Keratinocyte (primary cell): ENCODE measurements at regions not wholly inside any gene's neighbourhood (a gene's known extent, or its start where the extent isn't known, plus 50 kb on each side); places are given as distances from the start of the nearest gene placed in this dataset.

Source experiments
- DNase-seq: peaks from one replicate; pipeline ENCODE4 v3.0.0-alpha.2; 2011; ENCODE audit warnings: low read depth, missing footprints, low spot score
- FAIRE-seq: peaks from 2 replicates; lab custom pipeline; 2011; peaks lifted over from hg19 to GRCh38; lab: Jason Lieb, UNC
- H2AFZ ChIP-seq: 2 replicates; pipeline ENCODE4 v1.6.0; 2012; ENCODE audit warnings: low read length, control low read depth, inconsistent platforms; ENCODE audit not compliant: control insufficient read depth
- H3K27ac ChIP-seq: 2 replicates; pipeline ENCODE4 v1.5.1; 2011; ENCODE audit warnings: low read length; ENCODE audit not compliant: control insufficient read depth, insufficient read depth
- H3K27me3 ChIP-seq: 3 replicates; pipeline ENCODE4 v1.6.0; 2011; ENCODE audit warnings: low read length; ENCODE audit not compliant: control insufficient read depth, insufficient read depth; ENCODE audit errors: extremely low read depth
- H3K36me3 ChIP-seq, 2 experiments: 2 replicates in 1 of 2; 3 replicates in 1 of 2; pipeline ENCODE4 v1.5.1; 2011; ENCODE audit warnings: low read length in 2 of 2, mild to moderate bottlenecking in 1 of 2; ENCODE audit not compliant: control insufficient read depth in 2 of 2, insufficient read depth in 2 of 2; ENCODE audit errors: extremely low read depth in 1 of 2
- H3K4me1 ChIP-seq: 3 replicates; pipeline ENCODE4 v1.5.1; 2011; ENCODE audit warnings: low read length; ENCODE audit not compliant: control insufficient read depth, insufficient read depth; ENCODE audit errors: extremely low read depth
- H3K4me2 ChIP-seq: 3 replicates; pipeline ENCODE4 v1.6.0; 2011; ENCODE audit warnings: low read depth, low read length; ENCODE audit not compliant: control insufficient read depth, insufficient read depth; ENCODE audit errors: extremely low read depth
- H3K4me3 ChIP-seq, 3 experiments: fragments of 200-600 bp in 1 of 3; sonication (generic) in 1 of 3; 2 replicates in 2 of 3; 3 replicates in 1 of 3; pipeline ENCODE4 v1.5.1; 2011 to 2016; ENCODE audit warnings: low read length in 3 of 3, mild to moderate bottlenecking in 3 of 3, control low read depth in 2 of 3, inconsistent platforms in 1 of 3, low read depth in 1 of 3, mixed read lengths in 1 of 3, mixed run types in 1 of 3, moderate library complexity in 1 of 3; ENCODE audit not compliant: control insufficient read depth in 2 of 3, insufficient read depth in 2 of 3; ENCODE audit errors: extremely low read depth in 1 of 3
- H3K79me2 ChIP-seq: 2 replicates; pipeline ENCODE4 v1.6.0; 2012; ENCODE audit warnings: low read length; ENCODE audit not compliant: control insufficient read depth, insufficient read depth
- H3K9ac ChIP-seq: 3 replicates; pipeline ENCODE4 v1.6.0; 2011; ENCODE audit warnings: low read length; ENCODE audit not compliant: control insufficient read depth, insufficient read depth; ENCODE audit errors: extremely low read depth
- H3K9me1 ChIP-seq: 3 replicates; pipeline ENCODE4 v1.6.0; 2011; ENCODE audit warnings: low read length; ENCODE audit not compliant: control insufficient read depth, insufficient read depth; ENCODE audit errors: extremely low read depth
- H3K9me3 ChIP-seq: 2 replicates; pipeline ENCODE4 v1.5.1; 2012; ENCODE audit warnings: low read depth, low read length; ENCODE audit not compliant: control insufficient read depth
- H4K20me1 ChIP-seq: 3 replicates; pipeline ENCODE4 v1.6.0; 2011; ENCODE audit warnings: low read length; ENCODE audit not compliant: control insufficient read depth, insufficient read depth; ENCODE audit errors: extremely low read depth
- CTCF ChIP-seq, 3 experiments: IDR thresholded peaks in 1 of 3; conservative IDR thresholded peaks in 1 of 3; optimal IDR thresholded peaks in 1 of 3; 2 replicates in 2 of 3; 3 replicates in 1 of 3; pipeline versions ENCODE3 to v1.5.1; 2011; ENCODE audit warnings: low read length in 3 of 3, mild to moderate bottlenecking in 3 of 3, moderate library complexity in 2 of 3, control low read depth in 1 of 3, inconsistent platforms in 1 of 3; ENCODE audit not compliant: insufficient read depth in 2 of 3; ENCODE audit errors: extremely low read depth in 1 of 3
- EZH2 ChIP-seq: IDR thresholded peaks from one replicate; pipeline ENCODE4 v1.6.1; 2012; ENCODE audit warnings: inconsistent platforms, mild to moderate bottlenecking, low read length, moderate library complexity
- dilution Hi-C: fragments of 300-500 bp; cut with MboI; formaldehyde crosslinking; loops from one replicate; pipeline ENCODE4 v1.7.0; 2020; ENCODE audit warnings: low sequenced_read_pairs; ENCODE audit not compliant: extremely low pct_ligation_motif_present

GRCh38 chr14:65838565-65838964 is 426.0 kb downstream of the FUT8 start:
- no peaks in the 10 kb centered on the region for H4K20me1 ChIP-seq
- H3K36me3 ChIP-seq: no peaks in the 10 kb centered on the region
- no peaks in the 10 kb centered on the region for H3K4me1 ChIP-seq
- no peak for DNase-seq
- no peak for FAIRE-seq
- no peaks in the 10 kb centered on the region for H3K9me1 ChIP-seq
- H3K27ac ChIP-seq: no peak overlapping the region
- no peak overlapping the region for H3K4me2 ChIP-seq
- dilution Hi-C loops: no loop called here
- H3K9ac ChIP-seq: no peak overlapping the region
- TF ChIP-seq EZH2: no peak
- TF ChIP-seq CTCF (optimal IDR thresholded peaks at IDR 0.05 in 1 of 3, IDR thresholded peaks at IDR 0.05 in 1 of 3, conservative IDR thresholded peaks at IDR 0.05 in 1 of 3; ENCODE audit: extremely low read depth in 1 of 3, insufficient read depth in 2 of 3, low read length in 3 of 3): no peak
- H3K27me3 ChIP-seq: no peaks in the 10 kb centered on the region
- H3K79me2 ChIP-seq: no peaks in the 10 kb centered on the region
- no peak overlapping the region for H2AFZ ChIP-seq
- H3K4me3 ChIP-seq: no peak overlapping the region
- no peaks in the 10 kb centered on the region for H3K9me3 ChIP-seq

- H3K9ac ChIP-seq: no peak overlapping the region
- FAIRE-seq (no peak), DNase-seq (no peak)
- H3K9me1 ChIP-seq: no peaks in the 10 kb centered on the region
- H3K27ac ChIP-seq: no peak overlapping the region
- H3K79me2 ChIP-seq: no peaks in the 10 kb centered on the region
- H3K27me3 ChIP-seq: no peaks in the 10 kb centered on the region
- H3K4me3 ChIP-seq: no peak overlapping the region
- no peaks in the 10 kb centered on the region for H3K4me1 ChIP-seq
- H3K4me2 ChIP-seq: no peak overlapping the region
- no peak for TF ChIP-seq CTCF (optimal IDR thresholded peaks at IDR 0.05 in 1 of 3, IDR thresholded peaks at IDR 0.05 in 1 of 3, conservative IDR thresholded peaks at IDR 0.05 in 1 of 3; ENCODE audit: extremely low read depth in 1 of 3, insufficient read depth in 2 of 3, low read length in 3 of 3)
- TF ChIP-seq EZH2: no peak
- no peaks in the 10 kb centered on the region for H3K9me3 ChIP-seq
- dilution Hi-C loops: no loop called here
- no peak overlapping the region for H2AFZ ChIP-seq
- no peaks in the 10 kb centered on the region for H3K36me3 ChIP-seq
- no peaks in the 10 kb centered on the region for H4K20me1 ChIP-seq
Measured at GRCh38 chr14:65840118-65840751, 427.7 kb downstream of the FUT8 start.
